ENCODE measurements at regions not wholly inside any gene's neighbourhood (a gene's known extent, or its start where the extent isn't known, plus 50 kb on each side); places are given as distances from the start of the nearest gene placed in this dataset.

GRCh38 chrX:6917666-6918065 is 229.8 kb upstream of the STS start:
- TF ChIP-seq EZH2 (IDR thresholded peaks at IDR 0.05; ENCODE audit: insufficient read depth, poor library complexity, severe bottlenecking) (no peak), EZH2phosphoT487 (IDR thresholded peaks at IDR 0.05; ENCODE audit: insufficient read depth, low read depth) (no peak)
- WGBS, 2 experiments (ENCODE audit: low coverage in 1 of 2, low lambda C conversion rate in 2 of 2, missing lambda C conversion rate in 2 of 2) = 45 to 46% methylated on average over 6 of the region's 6 CpGs
- Histone ChIP-seq H3K9ac (no peak overlapping the region), H3K4me1 (ENCODE audit: insufficient read depth) (no peaks in the 10 kb centered on the region), H3K9me2 (ENCODE audit: insufficient read depth) (no peaks in the 10 kb centered on the region), H3K4me3 (no peak overlapping the region), H3F3A (ENCODE audit: insufficient read depth) (no peaks in the 10 kb centered on the region), H3K79me2 (ENCODE audit: insufficient read depth) (no peaks in the 10 kb centered on the region), H3K27ac (no peak overlapping the region), H3K27me3 (replicated peaks; ENCODE audit: insufficient read depth) (no peaks in the 10 kb centered on the region), H3K36me3 (ENCODE audit: low read depth) (no peaks in the 10 kb centered on the region), H3K4me2 (ENCODE audit: unreplicated experiment) (no peak overlapping the region), H4K20me1 (ENCODE audit: insufficient read depth) (no peaks in the 10 kb centered on the region), H2AFZ (no peak overlapping the region), H3K9me3 (ENCODE audit: low read depth) (no peaks in the 10 kb centered on the region)
- no peak for DNase-seq
- in situ Hi-C loops (cut with MboI) = no loop called here

GRCh38 chrX:6910218-6910617 is 237.3 kb upstream of the STS start:
- H3K4me1 ChIP-seq (ENCODE audit: insufficient read depth) = no peaks in the 10 kb centered on the region
- H2AFZ ChIP-seq = no peak overlapping the region
- H3K4me2 ChIP-seq (ENCODE audit: unreplicated experiment) = no peak overlapping the region
- H3K79me2 ChIP-seq (ENCODE audit: insufficient read depth) = no peaks in the 10 kb centered on the region
- no peaks in the 10 kb centered on the region for H3K36me3 ChIP-seq (ENCODE audit: low read depth)
- H3K9ac ChIP-seq = no peak overlapping the region
- no peak for DNase-seq
- H3K27ac ChIP-seq = no peak overlapping the region
- TF ChIP-seq EZH2phosphoT487 (IDR thresholded peaks at IDR 0.05; ENCODE audit: insufficient read depth, low read depth) = no peak
- H3K27me3 ChIP-seq (replicated peaks; ENCODE audit: insufficient read depth) = no peaks in the 10 kb centered on the region
- H3F3A ChIP-seq (ENCODE audit: insufficient read depth) = no peaks in the 10 kb centered on the region
- H3K9me3 ChIP-seq (ENCODE audit: low read depth) = no peaks in the 10 kb centered on the region
- no peaks in the 10 kb centered on the region for H4K20me1 ChIP-seq (ENCODE audit: insufficient read depth)
- H3K4me3 ChIP-seq = no peak overlapping the region
- in situ Hi-C loops (cut with MboI) = no loop called here
- H3K9me2 ChIP-seq (ENCODE audit: insufficient read depth) = no peaks in the 10 kb centered on the region

GRCh38 chrX:6909396-6909795 is 238.1 kb upstream of the STS start:
- Histone ChIP-seq H3K27ac (no peak overlapping the region), H3K9me2 (ENCODE audit: insufficient read depth) (no peaks in the 10 kb centered on the region), H3K79me2 (ENCODE audit: insufficient read depth) (no peaks in the 10 kb centered on the region), H3K4me2 (ENCODE audit: unreplicated experiment) (no peak overlapping the region), H2AFZ (no peak overlapping the region), H3K36me3 (ENCODE audit: low read depth) (no peaks in the 10 kb centered on the region), H3K9me3 (ENCODE audit: low read depth) (no peaks in the 10 kb centered on the region), H3K4me3 (no peak overlapping the region), H3F3A (ENCODE audit: insufficient read depth) (no peaks in the 10 kb centered on the region), H3K27me3 (replicated peaks; ENCODE audit: insufficient read depth) (no peaks in the 10 kb centered on the region), H3K9ac (no peak overlapping the region), H3K4me1 (ENCODE audit: insufficient read depth) (no peaks in the 10 kb centered on the region), H4K20me1 (ENCODE audit: insufficient read depth) (no peaks in the 10 kb centered on the region)
- 21 to 44% methylated on average over 3 of the region's 3 CpGs for WGBS, 2 experiments (ENCODE audit: low coverage in 1 of 2, low lambda C conversion rate in 2 of 2, missing lambda C conversion rate in 2 of 2)
- no peak for DNase-seq
- TF ChIP-seq EZH2phosphoT487 (IDR thresholded peaks at IDR 0.05; ENCODE audit: insufficient read depth, low read depth) = no peak
- no peak for TF ChIP-seq EZH2 (IDR thresholded peaks at IDR 0.05; ENCODE audit: insufficient read depth, poor library complexity, severe bottlenecking)
- in situ Hi-C loops (cut with MboI) = no loop called here

GRCh38 chrX:6906608-6907007 is 240.9 kb upstream of the STS start:
- Histone ChIP-seq H3K79me2 (ENCODE audit: insufficient read depth) (no peaks in the 10 kb centered on the region), H3K9me2 (ENCODE audit: insufficient read depth) (no peaks in the 10 kb centered on the region), H2AFZ (no peak overlapping the region), H3K27ac (no peak overlapping the region), H3K27me3 (replicated peaks; ENCODE audit: insufficient read depth) (no peaks in the 10 kb centered on the region), H3K9ac (no peak overlapping the region), H3K4me2 (ENCODE audit: unreplicated experiment) (no peak overlapping the region), H3F3A (ENCODE audit: insufficient read depth) (no peaks in the 10 kb centered on the region), H4K20me1 (ENCODE audit: insufficient read depth) (no peaks in the 10 kb centered on the region), H3K36me3 (ENCODE audit: low read depth) (no peaks in the 10 kb centered on the region), H3K9me3 (ENCODE audit: low read depth) (no peaks in the 10 kb centered on the region), H3K4me3 (no peak overlapping the region), H3K4me1 (ENCODE audit: insufficient read depth) (no peaks in the 10 kb centered on the region)
- TF ChIP-seq EZH2 (IDR thresholded peaks at IDR 0.05; ENCODE audit: insufficient read depth, poor library complexity, severe bottlenecking) = no peak
- no peak for TF ChIP-seq EZH2phosphoT487 (IDR thresholded peaks at IDR 0.05; ENCODE audit: insufficient read depth, low read depth)
- WGBS, 2 experiments (ENCODE audit: low coverage in 1 of 2, low lambda C conversion rate in 2 of 2, missing lambda C conversion rate in 2 of 2) = 0% methylated on average over 1 of the region's 1 CpG; no CpG with 5 or more reads in 1 of the 2 experiments
- no peak for DNase-seq
- in situ Hi-C loops (cut with MboI) = no loop called here

GRCh38 chrX:6904156-6904555 is 243.4 kb upstream of the STS start:
- Histone ChIP-seq H3K9me2 (ENCODE audit: insufficient read depth) (no peaks in the 10 kb centered on the region), H3K9ac (no peak overlapping the region), H4K20me1 (ENCODE audit: insufficient read depth) (no peaks in the 10 kb centered on the region), H3F3A (ENCODE audit: insufficient read depth) (no peaks in the 10 kb centered on the region), H3K4me1 (ENCODE audit: insufficient read depth) (no peaks in the 10 kb centered on the region), H3K27me3 (replicated peaks; ENCODE audit: insufficient read depth) (no peaks in the 10 kb centered on the region), H3K79me2 (ENCODE audit: insufficient read depth) (no peaks in the 10 kb centered on the region), H3K9me3 (ENCODE audit: low read depth) (no peaks in the 10 kb centered on the region), H3K36me3 (ENCODE audit: low read depth) (no peaks in the 10 kb centered on the region), H2AFZ (no peak overlapping the region), H3K4me3 (no peak overlapping the region), H3K27ac (no peak overlapping the region), H3K4me2 (ENCODE audit: unreplicated experiment) (no peak overlapping the region)
- 14 to 38% methylated on average over 2 to 5 of the region's 5 CpGs for WGBS, 2 experiments (ENCODE audit: low coverage in 1 of 2, low lambda C conversion rate in 2 of 2, missing lambda C conversion rate in 2 of 2)
- in situ Hi-C loops (cut with MboI) = no loop called here
- no peak for TF ChIP-seq EZH2 (IDR thresholded peaks at IDR 0.05; ENCODE audit: insufficient read depth, poor library complexity, severe bottlenecking)
- TF ChIP-seq EZH2phosphoT487 (IDR thresholded peaks at IDR 0.05; ENCODE audit: insufficient read depth, low read depth) = no peak
- no peak for DNase-seq
